Left ventricle myocardium inferior (tissue), 1 donor: ENCODE measurements at regions not wholly inside any gene's neighbourhood (a gene's known extent, or its start where the extent isn't known, plus 50 kb on each side); places are given as distances from the start of the nearest gene placed in this dataset.

ENCODE experiments used
- DNase-seq: peaks from one replicate; pipeline ENCODE4 v3.0.0-alpha.2; 2020
- H3K27ac ChIP-seq: fragments of 200-600 bp; replicated peaks from 2 replicates; pipeline ENCODE4 v1.8.0; 2021
- H3K27me3 ChIP-seq: fragments of 200-600 bp; 2 replicates; pipeline ENCODE4 v1.8.0; 2021; ENCODE audit warnings: low read depth
- H3K36me3 ChIP-seq: fragments of 200-600 bp; 2 replicates; pipeline ENCODE4 v1.8.0; 2021
- H3K4me1 ChIP-seq: fragments of 200-600 bp; 2 replicates; pipeline ENCODE4 v1.8.0; 2021
- H3K4me3 ChIP-seq: fragments of 200-600 bp; 2 replicates; pipeline ENCODE4 v1.8.0; 2021; ENCODE audit warnings: mild to moderate bottlenecking, moderate library complexity
- H3K9me3 ChIP-seq: fragments of 200-600 bp; replicated peaks from 2 replicates; pipeline ENCODE4 v1.8.0; 2021
- intact Hi-C: fragments of 100-400 bp; cut with micrococcal nuclease; formaldehyde crosslinking; loops from one replicate; pipeline ENCODE4 v1.11.0; 2022
- TF ChIP-seq, protein P1 (sequence below): fragments of 200-600 bp; IDR thresholded peaks from 2 replicates; pipeline ENCODE4 v1.8.0; 2021; ENCODE audit warnings: antibody characterized with exemption, mild to moderate bottlenecking, borderline replicate concordance
- donor health status: DM: no; HTN: yes; CAD: no; lungs with severe emphysema.

DNA sequence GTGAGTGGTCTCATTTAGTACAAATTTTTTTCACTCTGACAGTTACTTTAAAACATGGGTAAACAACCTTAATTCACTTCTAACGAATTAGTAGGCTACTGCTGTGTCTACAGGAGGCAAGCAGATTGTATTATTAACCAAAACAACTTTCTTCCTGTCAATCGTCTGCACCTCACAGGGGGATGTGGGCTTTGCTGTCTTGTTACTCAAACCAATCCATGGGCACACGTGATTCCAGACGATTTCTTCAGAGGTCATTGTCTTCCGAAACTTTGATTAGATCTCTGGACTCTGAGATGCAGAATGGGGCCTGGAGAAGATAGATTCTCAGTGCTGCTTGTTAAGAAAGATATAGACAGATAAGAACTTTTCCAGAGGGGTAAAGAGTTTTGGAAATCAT, 327.8 kb downstream of the DHX15 start:
- Histone ChIP-seq H3K36me3 (no peaks in the 10 kb centered on the region), H3K4me3 (no peak overlapping the region), H3K27me3 (no peaks in the 10 kb centered on the region), H3K27ac (no peak overlapping the region), H3K4me1 (peaks cover 8% of the 10 kb centered on the region), H3K9me3 (no peaks in the 10 kb centered on the region)
- intact Hi-C loops = no loop called here
- TF ChIP-seq, protein P1, sequence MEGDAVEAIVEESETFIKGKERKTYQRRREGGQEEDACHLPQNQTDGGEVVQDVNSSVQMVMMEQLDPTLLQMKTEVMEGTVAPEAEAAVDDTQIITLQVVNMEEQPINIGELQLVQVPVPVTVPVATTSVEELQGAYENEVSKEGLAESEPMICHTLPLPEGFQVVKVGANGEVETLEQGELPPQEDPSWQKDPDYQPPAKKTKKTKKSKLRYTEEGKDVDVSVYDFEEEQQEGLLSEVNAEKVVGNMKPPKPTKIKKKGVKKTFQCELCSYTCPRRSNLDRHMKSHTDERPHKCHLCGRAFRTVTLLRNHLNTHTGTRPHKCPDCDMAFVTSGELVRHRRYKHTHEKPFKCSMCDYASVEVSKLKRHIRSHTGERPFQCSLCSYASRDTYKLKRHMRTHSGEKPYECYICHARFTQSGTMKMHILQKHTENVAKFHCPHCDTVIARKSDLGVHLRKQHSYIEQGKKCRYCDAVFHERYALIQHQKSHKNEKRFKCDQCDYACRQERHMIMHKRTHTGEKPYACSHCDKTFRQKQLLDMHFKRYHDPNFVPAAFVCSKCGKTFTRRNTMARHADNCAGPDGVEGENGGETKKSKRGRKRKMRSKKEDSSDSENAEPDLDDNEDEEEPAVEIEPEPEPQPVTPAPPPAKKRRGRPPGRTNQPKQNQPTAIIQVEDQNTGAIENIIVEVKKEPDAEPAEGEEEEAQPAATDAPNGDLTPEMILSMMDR = no peak
- no peak for DNase-seq

GRCh38 chr4:24256066-24256465, 328.3 kb downstream of the DHX15 start:
- DNase-seq = no peak
- no peaks in the 10 kb centered on the region for H3K27me3 ChIP-seq
- peaks cover 4% of the 10 kb centered on the region for H3K4me1 ChIP-seq
- no peak overlapping the region for H3K27ac ChIP-seq
- TF ChIP-seq, protein P1 = no peak
- no peaks in the 10 kb centered on the region for H3K9me3 ChIP-seq
- no peak overlapping the region for H3K4me3 ChIP-seq
- intact Hi-C loops = no loop called here
- no peaks in the 10 kb centered on the region for H3K36me3 ChIP-seq

GRCh38 chr4:24252121-24252520, 332.2 kb downstream of the DHX15 start:
- Histone ChIP-seq H3K4me1 (peaks cover 34% of the 10 kb centered on the region), H3K27ac (no peak overlapping the region), H3K36me3 (no peaks in the 10 kb centered on the region), H3K9me3 (no peaks in the 10 kb centered on the region), H3K4me3 (no peak overlapping the region), H3K27me3 (no peaks in the 10 kb centered on the region)
- TF ChIP-seq, protein P1 = no peak
- DNase-seq = no peak
- intact Hi-C loops = no loop called here

DNA sequence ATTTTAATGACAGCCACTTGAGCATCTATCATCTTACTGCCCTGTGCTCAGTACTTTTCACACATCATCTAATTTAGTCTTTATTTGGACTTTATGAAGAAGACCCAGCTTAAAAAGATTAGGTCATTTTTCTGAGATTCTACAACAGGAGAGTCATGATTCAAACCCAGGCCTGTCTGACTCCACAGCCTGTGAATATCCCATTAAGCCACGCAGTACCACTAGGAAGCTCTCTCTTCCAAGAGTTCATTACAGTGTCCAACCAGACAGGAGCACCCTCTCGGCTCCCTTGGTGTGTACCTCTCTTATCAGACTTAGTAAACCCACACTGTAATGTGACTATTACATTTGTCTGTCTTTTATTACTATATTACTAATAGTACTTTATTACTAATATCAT, 332.8 kb downstream of the DHX15 start:
- no peak overlapping the region for H3K27ac ChIP-seq
- intact Hi-C loops = no loop called here
- H3K27me3 ChIP-seq = no peaks in the 10 kb centered on the region
- no peak overlapping the region for H3K4me3 ChIP-seq
- TF ChIP-seq, protein P1 = no peak
- DNase-seq = no peak
- H3K4me1 ChIP-seq = peaks cover 38% of the 10 kb centered on the region
- no peaks in the 10 kb centered on the region for H3K9me3 ChIP-seq
- no peaks in the 10 kb centered on the region for H3K36me3 ChIP-seq

- intact Hi-C loops = no loop called here
- Histone ChIP-seq H3K4me3 (no peak overlapping the region), H3K27ac (peak overlapping the region; percentile 92), H3K36me3 (no peaks in the 10 kb centered on the region), H3K4me1 (peaks cover 50% of the 10 kb centered on the region), H3K27me3 (no peaks in the 10 kb centered on the region), H3K9me3 (no peaks in the 10 kb centered on the region)
- no peak for DNase-seq
- TF ChIP-seq, protein P1 = no peak
Measured at GRCh38 chr4:24249972-24250371, 334.4 kb downstream of the DHX15 start.
